Esophagus squamous epithelium (tissue), 5 donors: ENCODE measurements at regions not wholly inside any gene's neighbourhood (a gene's known extent, or its start where the extent isn't known, plus 50 kb on each side); places are given as distances from the start of the nearest gene placed in this dataset.

ENCODE experiments used
- DNase-seq: peaks from one replicate; lab custom pipeline; 2025; lab: John Stamatoyannopoulos, UW
- H3K27ac ChIP-seq, 4 donors: fragments of 200-600 bp; sonication (generic); one replicate each; pipeline ENCODE4 v1.5.1; 2016 to 2019; ENCODE audit warnings: mild to moderate bottlenecking in 1 of 4
- H3K27me3 ChIP-seq, 4 donors: fragments of 200-600 bp; sonication (generic); 1 replicate in 3 of 4; 2 replicates in 1 of 4; pipeline versions ENCODE4 v1.5.1 to v1.6.0; 2017 to 2021; ENCODE audit warnings: antibody characterized with exemption in 1 of 4
- H3K36me3 ChIP-seq, 3 donors: fragments of 200-600 bp; sonication (generic); one replicate each; pipeline ENCODE4 v1.5.1; 2016 to 2019
- H3K4me1 ChIP-seq, 3 donors: fragments of 200-600 bp; sonication (generic); one replicate each; pipeline ENCODE4 v1.5.1; 2017 to 2019
- H3K4me3 ChIP-seq, 4 donors: fragments of 200-600 bp; sonication (generic); 1 replicate in 3 of 4; 2 replicates in 1 of 4; pipeline ENCODE4 v1.5.1; 2016 to 2019; ENCODE audit warnings: mild to moderate bottlenecking in 2 of 4, moderate library complexity in 1 of 4
- H3K9me3 ChIP-seq, 3 donors: fragments of 200-600 bp; sonication (generic); one replicate each; pipeline ENCODE4 v1.5.1; 2016 to 2019
- CTCF ChIP-seq, 6 experiments: fragments of 450-650 bp in 4 of 6; fragments of 200-600 bp in 2 of 6; sonication (generic) in 2 of 6; IDR thresholded peaks; one replicate each; pipeline ENCODE4 v1.5.1; 2016 to 2019; ENCODE audit warnings: antibody characterized with exemption in 6 of 6, mild to moderate bottlenecking in 4 of 6, moderate library complexity in 4 of 6
- POLR2A ChIP-seq, 4 donors: fragments of 450-650 bp; IDR thresholded peaks; one replicate each; pipeline ENCODE4 v1.6.1; 2017; ENCODE audit warnings: antibody characterized with exemption in 4 of 4, mild to moderate bottlenecking in 4 of 4, moderate library complexity in 3 of 4
- WGBS, 2 donors: methylation state at CpG; one replicate each; pipeline ENCODE4 v1.1.5; 2018; 5-methylcytosine and 5-hydroxymethylcytosine counted together
- intact Hi-C: fragments of 100-400 bp; cut with DNase I; formaldehyde crosslinking; loops from one replicate; pipeline ENCODE4 v1.15.0; 2022
- donor health status: DM: yes; HTN: yes; CAD: no.

DNA sequence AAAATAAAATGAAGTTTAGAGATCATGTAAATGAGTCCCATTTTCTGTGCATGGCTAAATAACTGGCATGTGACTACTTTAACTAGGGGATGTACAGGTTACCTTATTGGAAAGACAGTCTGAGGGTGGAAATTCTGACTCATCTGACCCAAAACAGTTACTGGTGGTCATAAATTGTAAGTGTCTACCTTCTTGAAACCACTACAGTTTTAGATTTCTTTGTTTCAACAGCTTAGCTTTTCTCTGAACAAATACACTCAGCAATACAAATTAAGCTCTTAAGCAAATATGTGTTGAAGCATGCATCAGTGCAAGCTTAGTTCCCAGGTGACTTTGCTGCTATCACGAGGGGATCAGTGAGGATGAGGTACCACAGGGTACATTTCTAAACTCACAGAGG is 60.7 kb upstream of the PGM2 start:
- TF ChIP-seq CTCF (IDR thresholded peaks at IDR 0.05) (no peak), POLR2A (IDR thresholded peaks at IDR 0.05) (no peak)
- H3K27me3 ChIP-seq, result no peaks in the 10 kb centered on the region
- H3K4me1 ChIP-seq, result peaks cover 0 to 8% (median 0%) of the 10 kb centered on the region in 3 donors
- no peaks in the 10 kb centered on the region for H3K9me3 ChIP-seq
- intact Hi-C loops, result no loop called here
- no peaks in the 10 kb centered on the region for H3K36me3 ChIP-seq
- H3K4me3 ChIP-seq, result no peak overlapping the region
- H3K27ac ChIP-seq, result no peak overlapping the region
- WGBS, 2 donors, result 40 to 67% methylated on average over 1 of the region's 1 CpG
- no peak for DNase-seq

DNA sequence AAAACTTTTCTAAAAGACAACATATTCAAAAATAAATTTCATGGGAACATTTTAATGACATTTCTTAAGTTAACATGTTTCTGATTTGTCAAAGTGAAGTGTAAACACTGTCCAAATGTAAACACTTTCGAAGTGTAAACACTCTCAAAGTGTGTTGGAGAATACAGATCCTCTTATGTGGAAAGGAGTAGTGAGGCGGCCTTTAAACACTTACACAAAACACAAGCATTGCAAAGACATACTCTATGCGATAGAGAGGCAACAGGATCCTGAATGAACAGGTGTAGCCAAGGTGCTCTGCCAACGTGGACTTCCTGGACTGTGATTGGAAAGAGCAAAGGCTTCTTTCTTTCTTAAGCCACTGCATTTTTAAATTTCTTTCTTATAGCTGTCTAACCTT is 62.7 kb upstream of the PGM2 start:
- intact Hi-C loops, result no loop called here
- no peak for DNase-seq
- 66 to 68% methylated on average over 4 of the region's 4 CpGs for WGBS, 2 donors
- H3K4me1 ChIP-seq, result peaks cover 0 to 12% (median 0%) of the 10 kb centered on the region in 3 donors
- H3K27ac ChIP-seq, result no peak overlapping the region
- no peak overlapping the region for H3K4me3 ChIP-seq
- no peaks in the 10 kb centered on the region for H3K36me3 ChIP-seq
- no peak for TF ChIP-seq POLR2A (IDR thresholded peaks at IDR 0.05)
- no peak for TF ChIP-seq CTCF (IDR thresholded peaks at IDR 0.05)
- no peaks in the 10 kb centered on the region for H3K27me3 ChIP-seq
- no peaks in the 10 kb centered on the region for H3K9me3 ChIP-seq

DNA sequence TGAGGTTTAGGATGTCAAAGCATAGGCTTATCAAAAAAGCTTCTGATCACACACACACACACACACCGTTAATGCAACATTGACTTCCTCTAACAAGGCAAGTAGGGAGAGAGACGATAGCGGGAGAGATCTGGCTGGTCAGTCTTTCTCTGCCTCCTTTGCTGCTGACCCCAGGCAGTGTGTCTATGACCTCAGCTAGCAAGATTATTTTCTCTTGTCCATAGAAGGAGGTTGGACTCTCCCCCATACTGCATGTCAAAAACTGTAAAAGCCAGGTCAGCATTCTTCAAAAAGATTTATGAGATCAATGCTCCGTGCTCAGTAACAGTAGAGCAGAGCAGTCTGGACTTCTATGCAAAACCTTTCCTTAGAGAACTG is 63.5 kb upstream of the PGM2 start:
- H3K27me3 ChIP-seq, result no peaks in the 10 kb centered on the region
- no peak overlapping the region for H3K4me3 ChIP-seq
- intact Hi-C loops, result no loop called here
- H3K4me1 ChIP-seq, result peaks cover 0 to 21% (median 0%) of the 10 kb centered on the region in 3 donors
- 55 to 60% methylated on average over 4 of the region's 4 CpGs for WGBS, 2 donors
- no peaks in the 10 kb centered on the region for H3K36me3 ChIP-seq
- H3K9me3 ChIP-seq, result no peaks in the 10 kb centered on the region
- H3K27ac ChIP-seq, result no peak overlapping the region
- TF ChIP-seq POLR2A (IDR thresholded peaks at IDR 0.05), result no peak
- TF ChIP-seq CTCF (IDR thresholded peaks at IDR 0.05), result no peak
- DNase-seq, result no peak

DNA sequence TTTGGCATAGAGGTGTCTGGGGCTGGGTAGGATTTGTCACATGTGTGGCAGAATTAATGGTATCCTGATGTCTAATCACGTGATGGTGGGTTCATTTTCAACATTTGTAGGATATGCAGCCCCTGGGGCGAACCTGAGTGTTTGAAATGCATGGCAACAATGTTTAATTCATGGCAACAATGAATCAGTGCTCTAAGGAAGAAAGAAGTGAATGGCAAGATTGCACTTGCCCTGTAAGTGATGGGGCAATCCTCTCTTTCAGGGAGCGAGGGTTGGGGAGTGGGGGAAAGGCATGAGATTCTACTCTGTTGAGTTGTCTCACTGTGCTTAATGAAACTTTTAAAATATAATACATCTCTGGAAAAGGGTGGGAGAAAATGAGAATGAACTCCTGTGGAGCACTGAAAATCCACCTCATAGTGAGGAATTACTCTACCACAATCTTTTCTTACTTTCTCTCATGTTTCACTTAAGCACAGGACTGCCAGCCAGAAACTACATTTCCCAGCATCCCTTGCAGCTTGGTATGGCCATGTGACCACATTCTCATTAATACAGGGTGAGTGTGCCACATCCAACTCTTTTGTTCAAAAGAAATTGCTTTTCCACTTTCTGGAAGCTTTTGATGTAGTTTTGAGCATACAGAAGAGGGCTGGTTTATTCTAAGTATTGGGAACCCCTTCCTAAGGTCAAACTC is 64.0 kb upstream of the PGM2 start:
- intact Hi-C loops, result no loop called here
- no peaks in the 10 kb centered on the region for H3K27me3 ChIP-seq
- H3K9me3 ChIP-seq, result no peaks in the 10 kb centered on the region
- no peak overlapping the region for H3K27ac ChIP-seq
- WGBS, 2 donors, result 34 to 57% methylated on average over 3 of the region's 3 CpGs
- no peak for TF ChIP-seq POLR2A (IDR thresholded peaks at IDR 0.05)
- no peak for TF ChIP-seq CTCF (IDR thresholded peaks at IDR 0.05)
- H3K4me1 ChIP-seq, result peaks cover 0 to 26% (median 0%) of the 10 kb centered on the region in 3 donors
- no peaks in the 10 kb centered on the region for H3K36me3 ChIP-seq
- no peak overlapping the region for H3K4me3 ChIP-seq
- no peak for DNase-seq

DNA sequence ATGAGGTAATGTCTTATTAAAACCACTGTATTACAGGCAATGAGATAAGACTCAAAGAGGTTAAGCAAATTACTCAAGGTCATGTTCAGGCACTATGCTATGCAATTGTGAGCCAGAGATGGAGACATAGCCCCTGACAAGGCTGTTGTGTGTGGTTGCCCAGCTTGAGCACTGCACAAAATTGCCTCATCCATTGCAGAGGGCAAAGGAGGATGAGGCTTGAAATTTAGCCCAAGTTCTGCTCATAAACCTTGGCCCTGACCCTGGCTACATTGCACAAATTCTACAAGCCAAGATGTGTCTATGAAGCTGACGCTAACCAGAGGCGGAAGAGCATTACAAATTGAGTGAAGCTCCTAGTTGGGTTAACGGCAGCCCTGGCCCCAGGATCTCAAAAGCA is 65.6 kb upstream of the PGM2 start:
- DNase-seq, result no peak
- no peak for TF ChIP-seq CTCF (IDR thresholded peaks at IDR 0.05)
- TF ChIP-seq POLR2A (IDR thresholded peaks at IDR 0.05), result no peak
- Histone ChIP-seq H3K27me3 (no peaks in the 10 kb centered on the region), H3K4me1 (peaks cover 0 to 29% (median 0%) of the 10 kb centered on the region in 3 donors), H3K4me3 (no peak overlapping the region), H3K9me3 (no peaks in the 10 kb centered on the region), H3K36me3 (no peaks in the 10 kb centered on the region), H3K27ac (no peak overlapping the region)
- intact Hi-C loops, result no loop called here
- 72 to 80% methylated on average over 3 of the region's 3 CpGs for WGBS, 2 donors
